NCI-H526 (cell line): ENCODE measurements at regions not wholly inside any gene's neighbourhood (a gene's known extent, or its start where the extent isn't known, plus 50 kb on each side); places are given as distances from the start of the nearest gene placed in this dataset.
A peak's percentile ranks its signal among the peaks of the same experiment; 100 is the strongest.
"Not testable (repeated sequence)": the region's sequence is repeated elsewhere in the genome, so short reads cannot be mapped to it uniquely, and the experiment has no call there.

Experiments
- DNase-seq, 2 experiments: peaks; one replicate each; lab custom pipeline; 2025; lab: John Stamatoyannopoulos, UW

DNA sequence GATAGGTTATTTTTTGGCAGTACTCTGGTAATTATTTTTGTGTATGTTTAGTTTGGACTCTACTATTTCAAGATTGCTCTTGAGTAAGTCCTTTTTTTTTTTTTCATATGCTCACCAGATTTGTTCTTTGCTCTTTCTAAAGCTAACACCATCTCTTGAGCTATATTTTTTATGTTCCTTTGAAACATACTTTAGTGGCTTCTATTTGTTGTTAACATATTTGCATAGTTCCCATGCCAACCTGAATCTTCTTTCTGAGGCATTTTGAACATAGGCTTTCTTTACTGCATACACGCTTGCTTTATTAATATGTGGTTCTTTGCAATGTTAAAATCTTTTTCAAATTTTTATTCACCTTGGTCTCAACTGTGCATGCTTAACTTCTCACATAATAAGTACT is 1644.9 kb downstream of the SUCLG1 start:
- DNase-seq = no peak

DNA sequence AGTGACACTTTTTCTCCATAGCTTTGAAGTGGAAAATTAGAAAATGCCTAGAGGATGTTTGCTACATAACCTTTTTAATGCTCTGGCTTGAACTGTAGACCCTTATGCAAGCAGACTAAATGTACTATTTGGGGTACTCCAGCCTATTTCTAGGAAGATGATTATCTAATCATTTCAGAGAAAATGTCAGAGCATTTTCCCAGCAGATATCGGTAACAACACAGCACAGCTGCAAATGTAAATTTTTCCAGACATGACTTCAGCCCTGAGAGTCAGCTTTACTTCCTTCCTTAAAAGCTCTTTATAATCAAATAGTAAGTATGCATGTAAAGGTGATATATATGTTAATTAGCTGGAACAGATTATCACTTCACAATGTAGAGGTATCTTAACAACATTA is 1647.1 kb downstream of the SUCLG1 start:
- DNase-seq = no peak

DNA sequence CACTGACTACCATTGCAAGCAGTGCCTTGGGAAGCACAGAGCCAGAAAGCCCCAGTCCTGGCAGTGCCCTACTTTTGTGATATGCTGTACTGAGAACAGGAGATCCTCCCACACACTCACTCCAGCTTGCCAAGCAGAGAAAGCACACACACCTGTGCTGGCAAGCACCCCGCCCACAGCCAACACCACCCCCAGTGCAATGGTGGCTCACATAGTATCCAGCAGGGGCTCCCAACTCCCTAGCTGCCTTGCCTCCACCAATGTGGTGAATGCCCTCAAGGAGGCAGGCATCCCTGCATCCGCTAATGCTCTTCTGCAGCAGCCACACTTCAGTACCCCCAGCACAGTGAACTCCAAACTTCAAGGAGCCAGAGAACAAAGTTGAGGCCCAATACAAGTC is 1655.8 kb downstream of the SUCLG1 start:
- no peak for DNase-seq

GRCh38 chr2:82797469-82797868 is 1661.6 kb downstream of the SUCLG1 start:
- no peak for DNase-seq

GRCh38 chr2:82796132-82796531 is 1662.9 kb downstream of the SUCLG1 start:
- DNase-seq = no peak

DNA sequence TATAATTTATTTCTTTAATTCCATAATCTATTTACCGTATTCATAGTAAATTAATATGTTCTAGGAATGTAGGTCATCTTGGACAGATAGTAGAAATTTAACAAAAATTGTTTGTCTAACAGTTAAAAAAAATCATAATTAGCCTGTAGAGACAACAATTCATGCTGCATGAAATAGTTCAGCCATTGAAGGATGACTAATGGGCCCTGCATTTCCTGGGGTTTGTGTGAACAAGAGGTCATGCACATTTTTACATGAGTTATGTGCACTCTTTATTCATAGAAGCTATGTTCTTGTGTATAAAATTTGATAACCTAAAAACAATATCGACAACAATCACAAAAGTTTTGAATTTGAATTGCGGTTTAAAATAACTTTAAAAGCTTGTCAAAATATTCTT is 1663.6 kb downstream of the SUCLG1 start:
- DNase-seq = no peak

DNA sequence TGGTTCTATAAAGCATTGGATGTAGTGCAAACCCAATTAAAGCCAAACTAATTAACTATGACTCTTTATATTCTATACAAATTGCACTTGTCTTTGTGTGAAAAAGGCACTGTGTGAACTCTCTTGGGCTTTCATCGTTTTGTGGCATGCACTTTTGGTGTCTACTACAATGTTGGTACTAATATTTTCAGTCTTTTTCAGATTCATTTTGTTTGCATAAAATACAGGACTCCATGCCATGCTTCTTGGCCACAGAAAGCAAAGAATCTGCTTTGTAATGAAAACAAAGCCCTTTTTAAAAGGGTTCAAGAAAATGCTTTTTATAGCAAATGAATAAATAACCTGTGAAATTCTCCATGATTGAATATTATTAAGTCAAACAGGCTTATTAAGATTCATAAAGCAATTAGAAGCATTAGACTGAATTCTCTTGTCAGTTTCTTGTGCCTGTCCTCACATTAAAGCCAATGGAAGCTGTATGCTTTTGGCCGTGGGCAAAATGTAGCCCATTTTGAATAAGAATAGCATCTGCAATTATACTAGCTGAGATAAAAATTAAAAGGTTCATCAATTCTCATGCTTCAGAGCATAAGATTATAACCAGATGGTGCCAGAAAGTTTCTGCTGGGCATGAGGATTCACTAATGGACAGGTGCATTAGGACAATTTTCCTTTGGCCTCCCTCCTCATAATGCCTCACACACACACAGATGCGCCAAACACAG is 1665.2 kb downstream of the SUCLG1 start:
- DNase-seq = peak in 1 of 2 experiments; percentile 27

DNA sequence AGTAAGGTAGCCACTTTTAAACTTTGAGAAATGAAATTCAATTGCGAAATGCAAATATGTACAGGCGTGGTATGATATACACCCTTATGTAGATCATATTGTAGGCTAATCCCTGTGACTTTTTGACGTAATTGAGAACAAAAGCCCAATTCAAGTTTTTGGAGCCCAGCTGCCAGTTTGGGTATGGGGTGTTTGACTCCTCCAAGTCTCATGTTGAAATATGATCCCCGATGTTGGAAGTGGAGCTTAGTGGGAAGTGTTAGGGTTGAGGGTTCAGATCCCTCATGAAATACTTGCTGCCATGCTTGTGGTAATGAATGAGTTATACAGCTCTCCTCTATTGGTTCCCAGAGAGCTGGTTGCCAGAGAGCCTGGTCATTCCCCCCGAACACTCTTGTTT is 1666.8 kb downstream of the SUCLG1 start:
- no peak for DNase-seq

GRCh38 chr2:82790206-82791021 is 1668.7 kb downstream of the SUCLG1 start:
- no peak for DNase-seq

- no peak for DNase-seq
Observed at GRCh38 chr2:82789851-82790205, 1669.3 kb downstream of the SUCLG1 start.

DNA sequence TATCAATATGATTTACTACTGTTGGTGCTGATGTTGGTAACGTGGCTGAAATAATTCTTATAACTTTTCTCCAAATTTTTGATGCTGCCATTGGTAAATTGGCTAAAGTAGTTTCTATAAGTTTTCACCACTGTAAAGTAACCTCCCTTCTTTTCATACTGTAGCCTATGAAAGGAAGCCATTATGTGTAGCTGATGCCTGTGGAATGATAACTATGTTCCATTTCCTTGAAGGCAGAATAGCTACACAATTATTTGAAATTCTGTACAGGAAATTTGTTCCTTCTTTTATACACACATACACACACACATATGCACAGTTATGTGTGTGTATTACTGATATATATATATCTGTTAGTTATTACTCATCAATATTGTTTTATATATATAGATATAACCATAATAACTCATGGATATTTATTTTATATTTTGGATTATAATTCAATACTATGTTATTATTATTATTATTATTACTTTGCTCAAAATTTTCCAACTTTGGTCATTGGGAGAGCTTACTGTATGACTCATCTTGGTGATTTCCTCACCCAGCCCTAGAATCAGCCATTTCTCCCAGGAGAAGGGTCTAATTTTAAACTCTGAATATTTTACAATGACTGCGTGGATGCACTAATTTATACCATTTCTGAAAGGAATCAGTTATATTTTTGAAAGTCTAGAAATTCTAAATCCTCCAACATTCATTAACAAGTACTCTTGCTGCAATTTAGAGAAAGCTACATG is 1677.7 kb downstream of the SUCLG1 start:
- DNase-seq = no peak

- DNase-seq = no peak
Observed at GRCh38 chr2:82780050-82780449, 1679.0 kb downstream of the SUCLG1 start.

GRCh38 chr2:82752396-82752795 is 1706.7 kb downstream of the SUCLG1 start:
- DNase-seq = no peak

GRCh38 chr2:82748653-82749052 is 1710.4 kb downstream of the SUCLG1 start:
- DNase-seq = no peak

DNA sequence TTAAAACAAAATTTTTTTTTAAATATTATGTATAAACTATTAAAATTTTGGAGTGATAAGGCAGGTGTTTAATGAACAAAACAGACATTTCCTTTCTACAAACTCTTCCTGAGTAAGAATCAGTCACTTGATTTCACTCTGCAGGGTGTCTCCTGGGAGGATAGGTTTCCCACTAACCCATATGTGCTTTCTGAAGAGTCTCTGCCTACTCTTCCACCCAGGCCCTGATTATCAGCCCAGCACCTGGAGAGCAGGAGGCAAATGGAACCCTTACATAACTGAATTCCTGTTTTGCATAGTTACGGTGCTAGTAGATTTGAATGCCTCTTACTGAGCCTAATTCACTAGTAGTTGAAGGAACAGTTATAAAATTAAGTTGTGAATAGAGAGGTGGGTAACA is 1718.6 kb downstream of the SUCLG1 start:
- no peak for DNase-seq

DNA sequence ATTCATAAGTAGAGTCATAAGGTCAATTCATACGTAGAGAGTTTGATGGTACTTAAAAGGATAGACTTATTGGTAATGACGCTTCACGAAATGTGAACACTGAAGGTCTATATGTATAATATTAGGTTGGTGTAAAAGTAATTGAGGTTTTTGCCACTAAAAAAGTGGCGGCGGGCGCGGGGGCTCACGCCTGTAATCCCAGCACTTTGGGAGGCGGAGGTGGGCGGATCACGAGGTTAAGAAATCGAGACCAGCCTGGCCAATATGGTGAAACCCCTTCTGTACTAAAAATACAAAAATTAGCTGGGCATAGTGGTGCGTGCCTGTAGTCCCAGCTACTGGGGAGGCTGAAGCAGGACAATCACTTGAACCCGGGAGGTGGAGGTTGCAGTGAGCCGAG is 1721.1 kb downstream of the SUCLG1 start:
- not testable (repeated sequence) for DNase-seq

- DNase-seq = no peak
Observed at GRCh38 chr2:82735336-82735735, 1723.7 kb downstream of the SUCLG1 start.

DNA sequence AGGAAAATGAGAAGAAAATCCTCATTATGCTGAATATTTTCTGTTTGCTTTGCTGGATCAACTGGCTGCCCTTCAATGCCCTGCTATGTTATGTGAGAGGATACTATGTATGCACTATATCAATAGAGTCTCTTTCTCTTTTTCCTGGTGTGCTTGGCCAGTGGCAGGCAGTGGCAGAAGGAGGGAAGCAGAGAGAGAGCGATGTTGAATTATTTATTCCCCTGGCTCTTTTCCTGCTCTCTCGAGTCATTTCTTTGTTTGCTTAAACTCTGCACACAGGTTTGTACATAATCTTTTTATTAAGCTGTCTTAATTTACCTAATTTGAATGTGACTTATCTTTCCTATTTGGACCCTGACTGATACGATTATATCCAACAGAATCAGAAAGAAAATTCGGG is 1727.3 kb downstream of the SUCLG1 start:
- DNase-seq = no peak

DNA sequence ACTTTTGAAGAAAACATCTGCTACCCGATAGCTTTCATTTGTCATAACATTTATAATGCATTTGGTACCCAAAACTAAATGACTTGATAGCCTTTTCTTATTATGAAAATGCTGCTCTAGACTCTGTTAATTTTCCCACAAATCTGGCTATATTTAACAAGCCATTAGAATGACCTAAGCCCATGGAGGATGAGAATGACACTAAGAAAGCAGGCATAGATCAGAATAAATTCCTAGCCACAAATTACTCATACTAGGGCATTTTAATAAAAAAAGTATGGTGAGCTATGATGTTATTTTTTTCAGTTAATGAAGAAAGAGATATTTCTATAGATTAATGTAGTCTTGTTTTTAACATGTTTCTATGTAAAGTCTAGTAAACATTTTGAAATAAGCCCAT is 1728.3 kb downstream of the SUCLG1 start:
- DNase-seq = no peak

DNA sequence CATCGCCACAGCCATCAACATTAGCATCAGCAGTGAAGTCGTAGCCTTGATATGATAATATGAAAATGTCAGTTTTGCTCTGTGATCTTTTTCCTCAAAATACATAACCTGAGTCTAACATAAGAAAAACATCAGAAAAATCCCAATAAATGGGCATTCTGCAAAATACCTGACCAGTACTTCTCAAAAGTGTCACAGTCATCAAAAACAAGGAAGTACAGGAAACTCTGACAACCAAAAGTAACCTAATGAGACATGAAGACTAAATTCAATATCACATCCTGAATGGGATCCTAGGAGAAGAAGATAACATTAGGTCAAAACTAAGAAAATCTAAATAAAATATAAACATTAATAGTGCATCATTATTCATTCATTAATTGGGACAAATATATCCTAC is 1731.0 kb downstream of the SUCLG1 start:
- no peak for DNase-seq

DNA sequence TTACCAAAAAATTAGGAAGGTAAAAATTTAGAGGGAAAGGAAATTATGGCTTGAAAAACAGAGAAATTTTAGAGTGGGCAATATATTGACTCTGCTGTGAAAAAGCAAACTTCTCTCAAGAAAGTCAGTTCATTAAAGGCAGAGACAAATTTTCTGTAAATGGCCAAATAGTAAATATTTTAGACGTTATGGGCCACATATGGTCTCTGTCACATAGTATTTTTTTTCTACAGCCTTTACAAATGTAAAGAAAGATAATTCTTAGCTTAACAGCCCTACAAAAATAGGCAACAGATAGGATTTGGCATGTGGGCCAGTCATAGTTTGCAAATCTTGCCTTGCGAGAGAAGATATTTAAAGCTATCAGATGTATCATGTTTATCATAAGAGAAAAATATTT is 1750.4 kb downstream of the SUCLG1 start:
- DNase-seq = no peak

GRCh38 chr2:82697231-82697630 is 1761.8 kb downstream of the SUCLG1 start:
- no peak for DNase-seq

DNA sequence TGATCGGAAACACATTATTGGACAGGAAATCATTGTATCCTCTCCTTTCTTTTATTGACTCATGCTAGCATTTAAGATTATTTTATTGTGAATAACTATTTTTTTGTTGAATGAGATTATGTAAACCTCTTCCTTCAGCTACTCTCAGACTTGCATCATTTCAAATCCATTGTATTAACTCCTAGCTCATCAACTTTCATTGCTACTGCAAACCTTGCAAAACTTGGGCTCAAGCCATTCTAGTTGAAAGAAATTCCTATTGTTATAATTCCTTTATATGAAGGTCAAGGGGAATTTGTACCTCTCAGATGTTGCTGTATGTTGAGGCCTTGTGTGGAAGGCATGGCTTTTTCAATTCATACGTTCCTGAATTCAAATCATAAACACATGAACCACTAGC is 1764.6 kb downstream of the SUCLG1 start:
- DNase-seq = no peak
